ENCODE measurements at regions not wholly inside any gene's neighbourhood (a gene's known extent, or its start where the extent isn't known, plus 50 kb on each side); places are given as distances from the start of the nearest gene placed in this dataset.
A peak's percentile ranks its signal among the peaks of the same experiment; 100 is the strongest.

DNA sequence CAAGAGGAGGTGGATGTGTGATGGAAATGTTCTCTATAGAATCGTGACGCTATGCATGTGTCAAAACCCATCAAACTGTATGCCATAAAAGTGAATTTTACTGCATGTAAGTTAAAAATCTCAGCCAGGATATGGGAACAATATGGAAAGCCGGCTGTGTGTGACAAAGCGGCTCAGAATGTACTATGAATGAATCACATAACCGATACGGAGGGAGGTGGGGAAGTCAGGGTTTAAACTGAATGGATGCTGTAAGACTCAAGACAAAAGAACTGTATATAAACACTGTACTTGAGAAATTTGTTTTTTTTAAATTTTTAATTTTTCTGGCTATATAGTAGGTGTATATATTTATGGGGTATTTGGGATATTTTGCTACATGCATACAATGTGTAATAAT is 111.6 kb upstream of the PDE4B start:
- TF ChIP-seq, protein P1, sequence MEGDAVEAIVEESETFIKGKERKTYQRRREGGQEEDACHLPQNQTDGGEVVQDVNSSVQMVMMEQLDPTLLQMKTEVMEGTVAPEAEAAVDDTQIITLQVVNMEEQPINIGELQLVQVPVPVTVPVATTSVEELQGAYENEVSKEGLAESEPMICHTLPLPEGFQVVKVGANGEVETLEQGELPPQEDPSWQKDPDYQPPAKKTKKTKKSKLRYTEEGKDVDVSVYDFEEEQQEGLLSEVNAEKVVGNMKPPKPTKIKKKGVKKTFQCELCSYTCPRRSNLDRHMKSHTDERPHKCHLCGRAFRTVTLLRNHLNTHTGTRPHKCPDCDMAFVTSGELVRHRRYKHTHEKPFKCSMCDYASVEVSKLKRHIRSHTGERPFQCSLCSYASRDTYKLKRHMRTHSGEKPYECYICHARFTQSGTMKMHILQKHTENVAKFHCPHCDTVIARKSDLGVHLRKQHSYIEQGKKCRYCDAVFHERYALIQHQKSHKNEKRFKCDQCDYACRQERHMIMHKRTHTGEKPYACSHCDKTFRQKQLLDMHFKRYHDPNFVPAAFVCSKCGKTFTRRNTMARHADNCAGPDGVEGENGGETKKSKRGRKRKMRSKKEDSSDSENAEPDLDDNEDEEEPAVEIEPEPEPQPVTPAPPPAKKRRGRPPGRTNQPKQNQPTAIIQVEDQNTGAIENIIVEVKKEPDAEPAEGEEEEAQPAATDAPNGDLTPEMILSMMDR (IDR thresholded peaks at IDR 0.05) = no peak
- TF ChIP-seq POLR2AphosphoS5 (IDR thresholded peaks at IDR 0.05) = no peak
- no peak for TF ChIP-seq EP300 (IDR thresholded peaks at IDR 0.05)
- TF ChIP-seq POLR2A (IDR thresholded peaks at IDR 0.05) = no peak
- Histone ChIP-seq H3K4me3 (no peak overlapping the region), H3K9me3 (no peaks in the 10 kb centered on the region), H3K4me1 (no peaks in the 10 kb centered on the region), H3K27me3 (no peaks in the 10 kb centered on the region), H3K27ac (no peak overlapping the region), H3K36me3 (no peaks in the 10 kb centered on the region)
- DNase-seq = no peak
- intact Hi-C loops (cut with DNase I) = loop anchor here (10.0 kb wide), 1 partner anchor 616 kb away; no protein-coding TSS in a partner anchor
- WGBS, 2 donors = 42 to 83% methylated on average over 6 of the region's 6 CpGs

DNA sequence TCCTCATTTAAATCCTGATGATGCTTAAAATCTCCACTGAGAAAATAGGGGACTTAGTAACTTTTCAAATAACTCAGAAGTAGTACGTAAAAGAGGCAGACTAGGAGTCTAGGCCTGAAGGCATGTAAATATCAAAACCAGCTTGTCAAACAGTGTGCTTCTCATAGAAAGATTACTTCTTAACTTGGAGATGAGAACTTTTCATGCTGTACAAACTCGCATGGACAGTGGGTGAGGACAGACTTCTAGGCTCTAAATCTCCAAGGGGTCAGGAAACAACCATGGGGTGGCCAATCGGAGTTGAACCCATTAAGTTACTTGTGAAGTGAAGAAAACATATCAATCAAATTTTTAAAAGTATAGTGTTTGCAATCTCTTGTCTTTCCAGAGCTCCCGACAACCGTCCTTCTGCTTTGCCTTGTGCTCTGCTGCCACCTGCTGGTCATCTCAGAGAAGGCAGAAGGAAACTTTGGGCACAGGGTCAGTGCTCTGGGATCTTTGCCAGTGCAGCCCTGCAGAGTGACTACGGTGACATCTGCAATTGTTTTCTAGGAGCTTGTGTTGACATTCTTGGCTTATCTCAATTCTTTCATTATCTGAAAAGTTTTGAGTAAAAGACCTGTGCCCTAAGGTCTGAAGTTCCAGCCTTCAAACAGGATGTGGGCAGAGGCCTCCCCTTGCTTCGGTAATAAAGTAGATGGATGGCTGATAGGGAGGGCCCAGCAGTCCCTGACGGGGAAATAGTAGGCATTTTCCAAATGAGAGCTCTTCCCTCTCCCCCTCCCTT is 105.1 kb upstream of the PDE4B start:
- peak; percentile 90 for DNase-seq
- whole genome bisulfite sequencing, 2 donors = 15 to 20% methylated on average over 8 of the region's 8 CpGs
- TF ChIP-seq, protein P1 (IDR thresholded peaks at IDR 0.05) = peak; percentile 64 to 97 (median 90)
- no peak for TF ChIP-seq POLR2A (IDR thresholded peaks at IDR 0.05)
- peak in 2 of 4 donors; percentile 26 to 50 for TF ChIP-seq POLR2AphosphoS5 (IDR thresholded peaks at IDR 0.05)
- no peak for TF ChIP-seq EP300 (IDR thresholded peaks at IDR 0.05)
- Histone ChIP-seq H3K9me3 (no peaks in the 10 kb centered on the region), H3K36me3 (no peaks in the 10 kb centered on the region), H3K27me3 (no peaks in the 10 kb centered on the region), H3K4me1 (peaks cover 0 to 7% (median 5%) of the 10 kb centered on the region in 4 donors), H3K4me3 (no peak overlapping the region), H3K27ac (no peak overlapping the region)
- intact Hi-C loops (cut with DNase I) = loop anchor here (2.0 to 10.0 kb wide), 3 partner anchors 257 to 623 kb away; no protein-coding TSS in a partner anchor

DNA sequence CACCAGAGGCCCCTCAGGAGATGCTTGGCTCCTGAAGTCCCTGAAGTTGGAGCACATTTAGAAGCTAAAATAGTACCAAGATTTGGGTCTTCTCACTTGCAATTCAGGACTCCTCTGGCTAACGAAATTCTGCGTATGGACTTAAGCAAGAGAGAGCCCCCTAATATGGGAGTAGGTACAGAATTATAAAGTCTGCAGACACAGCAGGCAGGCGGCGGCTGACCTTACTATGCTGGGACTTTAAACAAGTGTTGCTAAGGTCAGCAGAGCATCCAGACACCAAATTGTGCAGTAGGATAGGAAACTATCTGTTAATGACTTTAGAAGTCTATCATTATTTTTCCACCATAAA is 104.5 kb upstream of the PDE4B start:
- Histone ChIP-seq H3K36me3 (no peaks in the 10 kb centered on the region), H3K4me3 (no peak overlapping the region), H3K9me3 (no peaks in the 10 kb centered on the region), H3K27ac (no peak overlapping the region), H3K27me3 (no peaks in the 10 kb centered on the region), H3K4me1 (peaks cover 0 to 7% (median 5%) of the 10 kb centered on the region in 4 donors)
- intact Hi-C loops (cut with DNase I) = loop anchor here (5.0 to 10.0 kb wide), 2 partner anchors 451 to 623 kb away; no protein-coding TSS in a partner anchor
- DNase-seq = no peak
- WGBS, 2 donors = 81 to 84% methylated on average over 4 of the region's 4 CpGs
- no peak for TF ChIP-seq POLR2A (IDR thresholded peaks at IDR 0.05)

DNA sequence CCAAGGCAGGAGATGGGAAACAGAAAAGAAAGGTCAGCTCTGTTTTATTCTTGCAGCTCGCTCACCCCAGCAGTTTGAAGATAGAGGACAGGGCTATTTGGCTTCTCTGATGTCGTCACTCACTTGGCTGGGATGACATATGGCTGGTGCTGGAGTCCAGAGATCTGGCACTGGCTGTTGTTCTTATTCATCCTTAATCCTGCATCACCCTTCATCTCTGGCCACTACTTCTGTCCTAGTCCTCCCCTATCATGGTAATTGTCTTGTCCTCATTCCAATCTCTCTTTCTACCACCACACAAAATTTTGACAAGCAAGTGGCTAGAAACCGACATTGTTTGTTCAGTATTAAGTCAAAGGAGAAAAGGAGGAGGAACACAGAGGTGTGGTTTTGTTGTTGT is 103.8 kb upstream of the PDE4B start:
- 59 to 83% methylated on average over 3 of the region's 3 CpGs for WGBS, 2 donors
- no peak for TF ChIP-seq EP300 (IDR thresholded peaks at IDR 0.05)
- TF ChIP-seq, protein P1 (IDR thresholded peaks at IDR 0.05) = no peak

DNA sequence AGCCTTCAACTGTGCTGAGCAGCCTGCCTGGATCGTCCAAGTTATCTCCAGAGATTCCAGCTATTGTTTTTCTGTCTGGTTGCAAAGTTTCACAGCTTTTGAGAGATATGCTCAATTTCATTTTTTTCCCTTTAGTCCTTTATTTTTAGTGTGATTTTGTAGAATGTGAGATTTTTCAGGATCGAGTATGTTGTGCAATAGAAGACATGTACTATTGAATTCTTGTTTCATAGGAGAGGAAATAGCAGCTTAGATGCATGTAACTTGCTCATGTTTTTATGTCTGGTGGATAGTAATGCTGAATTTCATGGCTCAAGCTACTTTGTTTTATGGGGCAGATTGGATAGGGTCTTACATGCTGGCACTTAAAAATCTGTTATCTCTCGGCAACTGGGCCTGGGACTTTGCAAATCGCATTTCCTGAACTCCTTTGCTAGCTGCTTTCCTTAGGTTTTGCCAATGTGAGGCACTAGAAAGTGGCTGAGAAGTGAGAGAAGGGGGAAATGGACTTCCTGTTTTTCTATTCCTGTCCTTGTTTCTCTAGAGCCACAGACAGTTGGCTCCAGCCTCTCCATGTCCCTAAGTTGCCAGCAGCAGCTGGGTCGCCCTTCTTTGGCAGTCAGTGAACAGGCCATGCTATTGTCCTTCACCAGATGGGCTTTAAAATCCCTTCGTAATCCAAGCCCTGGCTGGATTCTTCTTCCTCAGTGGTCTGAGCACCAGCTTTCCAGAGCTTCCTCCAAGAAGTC is 101.4 kb upstream of the PDE4B start:
- peaks cover 0 to 7% (median 5%) of the 10 kb centered on the region in 4 donors for H3K4me1 ChIP-seq
- no peaks in the 10 kb centered on the region for H3K9me3 ChIP-seq
- no peak overlapping the region for H3K4me3 ChIP-seq
- no peaks in the 10 kb centered on the region for H3K36me3 ChIP-seq
- no peaks in the 10 kb centered on the region for H3K27me3 ChIP-seq
- TF ChIP-seq, protein P1 (IDR thresholded peaks at IDR 0.05) = no peak
- TF ChIP-seq POLR2AphosphoS5 (IDR thresholded peaks at IDR 0.05) = no peak
- no peak for TF ChIP-seq POLR2A (IDR thresholded peaks at IDR 0.05)
- TF ChIP-seq EP300 (IDR thresholded peaks at IDR 0.05) = no peak
- no peak overlapping the region for H3K27ac ChIP-seq
- intact Hi-C loops (cut with DNase I) = no loop called here
- WGBS, 2 donors = 62 to 79% methylated on average over 6 of the region's 6 CpGs
- DNase-seq = no peak

More for the DNA sequence above, 103.8 kb upstream of the PDE4B start:
- H3K4me1 ChIP-seq = peaks cover 0 to 7% (median 5%) of the 10 kb centered on the region in 4 donors
- intact Hi-C loops (cut with DNase I) = loop anchor here (5.0 to 10.0 kb wide), 2 partner anchors 452 to 624 kb away; no protein-coding TSS in a partner anchor
- H3K4me3 ChIP-seq = no peak overlapping the region
- no peak overlapping the region for H3K27ac ChIP-seq
- H3K36me3 ChIP-seq = no peaks in the 10 kb centered on the region
- H3K9me3 ChIP-seq = no peaks in the 10 kb centered on the region
- no peak for DNase-seq
- H3K27me3 ChIP-seq = no peaks in the 10 kb centered on the region

Data from sigmoid colon (tissue), 6 donors.